Upper lobe of left lung (tissue), 6 donors: ENCODE measurements at regions not wholly inside any gene's neighbourhood (a gene's known extent, or its start where the extent isn't known, plus 50 kb on each side); places are given as distances from the start of the nearest gene placed in this dataset.

ENCODE experiments used
- ATAC-seq, 2 donors: fragments of 200-7000 bp; cut with Tn5 transposase; one replicate each; pipeline ENCODE4 v1.9.1; 2022; ENCODE audit warnings: mild to moderate bottlenecking in 2 of 2, moderate library complexity in 2 of 2; ENCODE audit not compliant: low FRiP score in 2 of 2
- DNase-seq, 2 donors: peaks; one replicate each; pipeline ENCODE4 v3.0.0-alpha.2; 2019 to 2020
- H3K27ac ChIP-seq, 4 donors: fragments of 200-600 bp; sonication (generic); one replicate each; pipeline ENCODE4 v1.5.1; 2016 to 2019
- H3K27me3 ChIP-seq, 4 donors: fragments of 200-600 bp; sonication (generic); one replicate each; pipeline ENCODE4 v1.5.1; 2017 to 2019
- H3K36me3 ChIP-seq, 4 donors: fragments of 200-600 bp; sonication (generic); one replicate each; pipeline ENCODE4 v1.5.1; 2016 to 2019
- H3K4me1 ChIP-seq, 4 donors: fragments of 200-600 bp; sonication (generic); one replicate each; pipeline ENCODE4 v1.5.1; 2018 to 2019
- H3K4me3 ChIP-seq, 4 donors: fragments of 200-600 bp; sonication (generic); one replicate each; pipeline ENCODE4 v1.5.1; 2017 to 2019; ENCODE audit warnings: mild to moderate bottlenecking in 2 of 4, moderate library complexity in 1 of 4
- H3K9me3 ChIP-seq, 4 donors: fragments of 200-600 bp; sonication (generic); one replicate each; pipeline ENCODE4 v1.5.1; 2018 to 2019
- CTCF ChIP-seq, 6 experiments: fragments of 450-650 bp in 4 of 6; fragments of 200-600 bp in 2 of 6; sonication (generic) in 2 of 6; IDR thresholded peaks; one replicate each; pipeline ENCODE4 v1.5.1; 2016 to 2019; ENCODE audit warnings: antibody characterized with exemption in 6 of 6
- EP300 ChIP-seq, 4 donors: sonication (generic); formaldehyde crosslinking; IDR thresholded peaks; one replicate each; pipeline ENCODE4 v1.5.1; 2017; ENCODE audit warnings: antibody characterized with exemption in 4 of 4, control low read depth in 2 of 4
- POLR2A ChIP-seq, 4 donors: fragments of 450-650 bp; IDR thresholded peaks; one replicate each; pipeline ENCODE4 v1.5.1; 2016 to 2017; ENCODE audit warnings: antibody characterized with exemption in 4 of 4, mild to moderate bottlenecking in 2 of 4
- POLR2AphosphoS5 ChIP-seq, 2 donors: sonication (generic); formaldehyde crosslinking; IDR thresholded peaks; one replicate each; pipeline ENCODE4 v1.5.1; 2017; ENCODE audit warnings: antibody characterized with exemption in 2 of 2
- WGBS, 2 donors: methylation state at CpG; one replicate each; pipeline ENCODE4 v1.1.5; 2017 to 2018; 5-methylcytosine and 5-hydroxymethylcytosine counted together
- donor health status: DM: no; HTN: no; CAD: no; lungs with moderate emphysema.
- donor health status: DM: no; HTN: yes; CAD: no; lungs with severe emphysema.

GRCh38 chr16:86121374-86122010, 222.5 kb downstream of the IRF8 start:
- Histone ChIP-seq H3K4me1 (no peaks in the 10 kb centered on the region), H3K4me3 (no peak overlapping the region), H3K27ac (no peak overlapping the region), H3K36me3 (no peaks in the 10 kb centered on the region), H3K27me3 (no peaks in the 10 kb centered on the region), H3K9me3 (no peaks in the 10 kb centered on the region)
- DNase-seq (no peak), ATAC-seq (no peak)
- TF ChIP-seq POLR2AphosphoS5 (IDR thresholded peaks at IDR 0.05) (no peak), POLR2A (IDR thresholded peaks at IDR 0.05) (no peak), CTCF (IDR thresholded peaks at IDR 0.05) (no peak), EP300 (IDR thresholded peaks at IDR 0.05) (no peak)
- WGBS, 2 donors = 58% methylated on average over 3 of the region's 3 CpGs

GRCh38 chr16:86122681-86123342, 223.8 kb downstream of the IRF8 start:
- Histone ChIP-seq H3K27me3 (no peaks in the 10 kb centered on the region), H3K9me3 (no peaks in the 10 kb centered on the region), H3K36me3 (no peaks in the 10 kb centered on the region), H3K4me1 (no peaks in the 10 kb centered on the region), H3K4me3 (no peak overlapping the region), H3K27ac (no peak overlapping the region)
- peak in 1 of 2 donors; percentile 9 for ATAC-seq
- no peak for DNase-seq
- 73 to 81% methylated on average over 4 to 8 of the region's 15 CpGs for WGBS, 2 donors
- no peak for TF ChIP-seq POLR2AphosphoS5 (IDR thresholded peaks at IDR 0.05)
- TF ChIP-seq EP300 (IDR thresholded peaks at IDR 0.05) = no peak

GRCh38 chr16:86124321-86124720, 225.4 kb downstream of the IRF8 start:
- Histone ChIP-seq H3K27ac (no peak overlapping the region), H3K4me1 (no peaks in the 10 kb centered on the region), H3K9me3 (no peaks in the 10 kb centered on the region), H3K27me3 (no peaks in the 10 kb centered on the region), H3K4me3 (no peak overlapping the region), H3K36me3 (no peaks in the 10 kb centered on the region)
- DNase-seq (no peak), ATAC-seq (no peak)
- WGBS, 2 donors = 75 to 81% methylated on average over 4 of the region's 4 CpGs
- TF ChIP-seq POLR2AphosphoS5 (IDR thresholded peaks at IDR 0.05) (no peak), CTCF (IDR thresholded peaks at IDR 0.05) (no peak), EP300 (IDR thresholded peaks at IDR 0.05) (no peak), POLR2A (IDR thresholded peaks at IDR 0.05) (no peak)

- Histone ChIP-seq H3K36me3 (no peaks in the 10 kb centered on the region), H3K9me3 (no peaks in the 10 kb centered on the region), H3K27ac (no peak overlapping the region), H3K27me3 (no peaks in the 10 kb centered on the region), H3K4me1 (no peaks in the 10 kb centered on the region), H3K4me3 (no peak overlapping the region)
- WGBS, 2 donors = 88 to 89% methylated on average over 12 of the region's 12 CpGs
- no peak for TF ChIP-seq CTCF (IDR thresholded peaks at IDR 0.05)
- TF ChIP-seq POLR2AphosphoS5 (IDR thresholded peaks at IDR 0.05) = no peak
- no peak for TF ChIP-seq EP300 (IDR thresholded peaks at IDR 0.05)
- TF ChIP-seq POLR2A (IDR thresholded peaks at IDR 0.05) = no peak
- DNase-seq (peak in 1 of 2 donors; percentile 42), ATAC-seq (no peak)
Measured at GRCh38 chr16:86126891-86127290, 227.9 kb downstream of the IRF8 start.

- no peak overlapping the region for H3K4me3 ChIP-seq
- no peaks in the 10 kb centered on the region for H3K36me3 ChIP-seq
- WGBS, 2 donors = 83% methylated on average over 13 of the region's 13 CpGs
- no peak for ATAC-seq
- H3K4me1 ChIP-seq = no peaks in the 10 kb centered on the region
- H3K9me3 ChIP-seq = no peaks in the 10 kb centered on the region
- TF ChIP-seq POLR2AphosphoS5 (IDR thresholded peaks at IDR 0.05) (no peak), EP300 (IDR thresholded peaks at IDR 0.05) (no peak), POLR2A (IDR thresholded peaks at IDR 0.05) (no peak), CTCF (IDR thresholded peaks at IDR 0.05) (no peak)
- no peak overlapping the region for H3K27ac ChIP-seq
- no peaks in the 10 kb centered on the region for H3K27me3 ChIP-seq
- no peak for DNase-seq
Measured at GRCh38 chr16:86127366-86127765, 228.4 kb downstream of the IRF8 start.
